WERI-Rb-1 (cell line): ENCODE measurements at regions not wholly inside any gene's neighbourhood (a gene's known extent, or its start where the extent isn't known, plus 50 kb on each side); places are given as distances from the start of the nearest gene placed in this dataset.

ENCODE experiments used
- DNase-seq: peaks from one replicate; pipeline ENCODE4 v3.0.0-alpha.2; 2020
- H3K27ac ChIP-seq: fragments of 250-450 bp; sonication (Bioruptor Pico); 2 replicates; pipeline ENCODE4 v1.5.1; 2020; ENCODE audit warnings: mild to moderate bottlenecking, moderate library complexity
- H3K27me3 ChIP-seq: fragments of 250-450 bp; sonication (Bioruptor Pico); 2 replicates; pipeline ENCODE4 v1.5.1; 2021; ENCODE audit warnings: mild to moderate bottlenecking, low read depth, moderate library complexity; ENCODE audit not compliant: insufficient read depth, severe bottlenecking
- H3K36me3 ChIP-seq: fragments of 250-450 bp; sonication (Bioruptor Pico); 2 replicates; pipeline ENCODE4 v1.5.1; 2020; ENCODE audit warnings: mild to moderate bottlenecking, moderate library complexity
- H3K4me3 ChIP-seq: 2 replicates; pipeline ENCODE4 v1.5.1; 2011; ENCODE audit warnings: low read depth, mild to moderate bottlenecking, control low read depth, low read length
- H3K9me3 ChIP-seq: fragments of 250-450 bp; sonication (Bioruptor Pico); 2 replicates; pipeline ENCODE4 v1.5.1; 2021; ENCODE audit warnings: mild to moderate bottlenecking, moderate library complexity; ENCODE audit not compliant: severe bottlenecking
- TF ChIP-seq, protein P1 (sequence below): IDR thresholded peaks from 2 replicates; pipeline ENCODE4 v1.5.1; 2011; ENCODE audit warnings: low read depth, mild to moderate bottlenecking, control low read depth, inconsistent platforms, low read length

DNA sequence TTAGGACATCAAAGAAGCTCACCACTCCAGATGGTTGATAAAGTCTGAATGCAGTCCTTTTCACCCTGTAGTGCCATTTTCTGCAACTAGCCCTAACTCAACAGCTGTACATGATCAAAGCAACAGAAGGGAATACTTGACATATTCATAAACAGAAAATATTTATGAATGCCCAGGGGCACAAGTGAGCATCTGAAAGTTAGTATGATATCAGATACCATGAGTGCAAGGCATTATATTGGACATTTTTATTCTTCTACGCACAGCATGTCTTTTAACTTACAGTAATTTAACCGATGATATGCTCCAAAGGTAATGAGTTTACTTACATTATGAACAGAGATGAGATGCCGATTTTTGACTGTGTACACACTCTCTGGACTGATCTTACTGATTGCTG lies 142.0 kb downstream of the MCHR2 start:
- no peaks in the 10 kb centered on the region for H3K9me3 ChIP-seq
- TF ChIP-seq, protein P1, sequence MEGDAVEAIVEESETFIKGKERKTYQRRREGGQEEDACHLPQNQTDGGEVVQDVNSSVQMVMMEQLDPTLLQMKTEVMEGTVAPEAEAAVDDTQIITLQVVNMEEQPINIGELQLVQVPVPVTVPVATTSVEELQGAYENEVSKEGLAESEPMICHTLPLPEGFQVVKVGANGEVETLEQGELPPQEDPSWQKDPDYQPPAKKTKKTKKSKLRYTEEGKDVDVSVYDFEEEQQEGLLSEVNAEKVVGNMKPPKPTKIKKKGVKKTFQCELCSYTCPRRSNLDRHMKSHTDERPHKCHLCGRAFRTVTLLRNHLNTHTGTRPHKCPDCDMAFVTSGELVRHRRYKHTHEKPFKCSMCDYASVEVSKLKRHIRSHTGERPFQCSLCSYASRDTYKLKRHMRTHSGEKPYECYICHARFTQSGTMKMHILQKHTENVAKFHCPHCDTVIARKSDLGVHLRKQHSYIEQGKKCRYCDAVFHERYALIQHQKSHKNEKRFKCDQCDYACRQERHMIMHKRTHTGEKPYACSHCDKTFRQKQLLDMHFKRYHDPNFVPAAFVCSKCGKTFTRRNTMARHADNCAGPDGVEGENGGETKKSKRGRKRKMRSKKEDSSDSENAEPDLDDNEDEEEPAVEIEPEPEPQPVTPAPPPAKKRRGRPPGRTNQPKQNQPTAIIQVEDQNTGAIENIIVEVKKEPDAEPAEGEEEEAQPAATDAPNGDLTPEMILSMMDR: no peak
- no peak overlapping the region for H3K27ac ChIP-seq
- DNase-seq: no peak
- no peak overlapping the region for H3K4me3 ChIP-seq
- no peaks in the 10 kb centered on the region for H3K27me3 ChIP-seq
- no peaks in the 10 kb centered on the region for H3K36me3 ChIP-seq

DNA sequence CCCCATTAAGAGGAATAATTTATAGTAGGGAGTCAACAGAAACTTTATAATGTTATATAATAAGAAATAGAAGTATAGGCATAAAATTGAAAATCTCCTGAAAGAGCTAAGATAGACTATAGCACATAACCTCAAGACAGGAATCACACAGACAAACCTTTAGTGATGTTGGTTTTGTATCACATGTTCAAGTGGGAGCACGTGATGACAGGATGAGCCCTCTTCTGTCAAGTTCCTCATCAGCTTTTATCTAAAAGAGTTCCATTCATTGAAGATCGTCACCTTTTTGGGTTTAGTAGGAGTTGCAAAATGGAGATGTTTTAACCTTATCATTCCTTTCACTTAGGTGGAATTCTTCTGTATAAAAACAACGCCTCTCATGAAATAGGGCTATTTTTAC lies 127.0 kb downstream of the MCHR2 start:
- H3K9me3 ChIP-seq: no peaks in the 10 kb centered on the region
- no peaks in the 10 kb centered on the region for H3K27me3 ChIP-seq
- DNase-seq: no peak
- H3K36me3 ChIP-seq: no peaks in the 10 kb centered on the region
- TF ChIP-seq, protein P1: no peak
- no peak overlapping the region for H3K4me3 ChIP-seq
- H3K27ac ChIP-seq: no peak overlapping the region

DNA sequence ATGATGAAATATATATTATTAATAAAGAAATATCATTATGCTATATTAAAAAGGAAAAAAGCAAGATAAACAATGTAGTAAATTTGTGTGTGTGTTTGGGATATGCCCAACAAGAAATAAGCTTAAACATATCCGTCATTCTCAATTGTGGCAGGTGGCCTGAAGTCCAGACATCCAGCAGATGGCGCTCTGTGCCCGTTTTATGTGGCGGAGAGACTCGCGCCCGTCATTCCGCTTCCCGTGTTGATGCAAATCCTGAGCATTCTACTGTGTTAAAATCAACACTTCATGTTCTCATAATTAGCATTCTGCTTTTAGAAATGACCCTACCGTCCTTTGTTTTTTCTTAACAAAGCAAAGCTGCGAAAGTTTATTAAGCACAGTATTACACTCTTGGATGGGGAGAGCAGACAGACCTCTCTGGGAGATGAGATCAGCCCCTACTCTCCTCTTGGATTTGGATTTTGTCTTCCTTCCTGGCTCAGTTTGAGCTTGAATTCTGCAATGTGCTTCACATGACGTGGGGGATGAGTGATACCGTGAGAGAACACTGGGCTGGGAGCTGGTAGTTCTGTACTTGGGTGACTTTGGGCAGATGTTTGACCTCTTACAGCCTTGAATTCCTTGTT lies 125.8 kb downstream of the MCHR2 start:
- Histone ChIP-seq H3K4me3 (peak overlapping the region; percentile 26), H3K36me3 (no peaks in the 10 kb centered on the region), H3K9me3 (no peaks in the 10 kb centered on the region), H3K27me3 (no peaks in the 10 kb centered on the region), H3K27ac (no peak overlapping the region)
- TF ChIP-seq, protein P1: peak; percentile 74
- peak; percentile 75 for DNase-seq
